CD14-positive monocyte (primary cell): ENCODE measurements at regions not wholly inside any gene's neighbourhood (a gene's known extent, or its start where the extent isn't known, plus 50 kb on each side); places are given as distances from the start of the nearest gene placed in this dataset.

Source experiments
- DNase-seq, 3 donors: peaks; one replicate each; pipeline ENCODE4 v3.0.0-alpha.2; 2011 to 2022
- H2AFZ ChIP-seq: 2 replicates; pipeline ENCODE4 v1.6.0; 2012; ENCODE audit warnings: mild to moderate bottlenecking, low read depth, low read length, inconsistent platforms; ENCODE audit not compliant: insufficient read depth, poor library complexity, severe bottlenecking
- H3K27ac ChIP-seq, 2 donors: 1 replicate in 1 of 2; 2 replicates in 1 of 2; pipeline ENCODE4 v1.5.1; 2012 to 2013; ENCODE audit warnings: low read length in 2 of 2, control low read depth in 1 of 2, inconsistent platforms in 1 of 2, low read depth in 1 of 2, mild to moderate bottlenecking in 1 of 2
- H3K27me3 ChIP-seq, 2 donors: one replicate each; pipeline versions ENCODE4 v1.6.0 to v1.6.1; 2011 to 2013; ENCODE audit warnings: low read length in 2 of 2; ENCODE audit not compliant: control insufficient read depth in 2 of 2, insufficient read depth in 2 of 2
- H3K36me3 ChIP-seq, 2 donors: replicated peaks in 1 of 2; 1 replicate in 1 of 2; 2 replicates in 1 of 2; pipeline versions ENCODE4 v1.5.1 to v1.6.1; 2012 to 2013; ENCODE audit warnings: low read length in 2 of 2, control low read depth in 1 of 2, inconsistent platforms in 1 of 2, mild to moderate bottlenecking in 1 of 2; ENCODE audit not compliant: insufficient read depth in 2 of 2, control insufficient read depth in 1 of 2
- H3K4me1 ChIP-seq, 2 donors: 1 replicate in 1 of 2; 2 replicates in 1 of 2; pipeline versions ENCODE4 v1.5.1 to v1.6.1; 2012 to 2013; ENCODE audit warnings: low read length in 2 of 2, control low read depth in 1 of 2, inconsistent platforms in 1 of 2, mild to moderate bottlenecking in 1 of 2, moderate library complexity in 1 of 2; ENCODE audit not compliant: insufficient read depth in 2 of 2, control insufficient read depth in 1 of 2
- H3K4me2 ChIP-seq: replicated peaks from 2 replicates; pipeline ENCODE3; 2012; ENCODE audit warnings: low read length, moderate library complexity, mild to moderate bottlenecking; ENCODE audit not compliant: poor library complexity, severe bottlenecking; ENCODE audit errors: extremely low read depth
- H3K4me3 ChIP-seq, 3 experiments: fragments of 200-600 bp in 1 of 3; sonication (generic) in 1 of 3; replicated peaks in 1 of 3; 1 replicate in 2 of 3; 2 replicates in 1 of 3; pipeline ENCODE4 v1.5.1; 2011 to 2013; ENCODE audit warnings: low read length in 3 of 3, mild to moderate bottlenecking in 3 of 3, control low read depth in 2 of 3, low read depth in 2 of 3, inconsistent platforms in 1 of 3, moderate library complexity in 1 of 3
- H3K79me2 ChIP-seq: 2 replicates; pipeline ENCODE4 v1.6.0; 2012; ENCODE audit warnings: mild to moderate bottlenecking, control low read depth, inconsistent platforms, low read length, moderate library complexity; ENCODE audit not compliant: insufficient read depth
- H3K9ac ChIP-seq: 2 replicates; pipeline ENCODE4 v1.6.0; 2017; ENCODE audit warnings: low read length, mild to moderate bottlenecking; ENCODE audit not compliant: insufficient read depth, poor library complexity, severe bottlenecking
- H3K9me3 ChIP-seq, 2 donors: replicated peaks in 1 of 2; 1 replicate in 1 of 2; 2 replicates in 1 of 2; pipeline versions ENCODE4 v1.5.1 to v1.6.1; 2012 to 2013; ENCODE audit warnings: low read length in 2 of 2, control low read depth in 1 of 2; ENCODE audit not compliant: control insufficient read depth in 1 of 2, insufficient read depth in 1 of 2
- H4K20me1 ChIP-seq: 2 replicates; pipeline ENCODE4 v1.6.0; 2012; ENCODE audit warnings: mild to moderate bottlenecking, low read length, control low read depth, moderate library complexity; ENCODE audit not compliant: insufficient read depth
- H3K27ac Mint-ChIP-seq, 7 donors: one replicate each; pipeline ENCODE4 v1.8.0; 2020; ENCODE audit warnings: mild to moderate bottlenecking in 7 of 7, mixed read lengths in 7 of 7, moderate library complexity in 6 of 7, inconsistent platforms in 2 of 7
- H3K27me3 Mint-ChIP-seq, 3 donors: one replicate each; pipeline ENCODE4 v1.8.0; 2021 to 2022; ENCODE audit warnings: low read depth in 3 of 3, mild to moderate bottlenecking in 3 of 3, mixed read lengths in 3 of 3, moderate library complexity in 3 of 3, inconsistent platforms in 1 of 3
- H3K36me3 Mint-ChIP-seq, 2 donors: one replicate each; pipeline ENCODE4 v1.8.0; 2020; ENCODE audit warnings: mixed read lengths in 2 of 2, inconsistent platforms in 1 of 2, mild to moderate bottlenecking in 1 of 2
- H3K4me1 Mint-ChIP-seq: one replicate; pipeline ENCODE4 v1.8.0; 2020; ENCODE audit warnings: mild to moderate bottlenecking, mixed read lengths
- H3K4me3 Mint-ChIP-seq, 2 donors: one replicate each; pipeline ENCODE4 v1.8.0; 2020; ENCODE audit warnings: mild to moderate bottlenecking in 2 of 2, mixed read lengths in 2 of 2, moderate library complexity in 1 of 2
- H3K9me3 Mint-ChIP-seq, 7 donors: one replicate each; pipeline ENCODE4 v1.8.0; 2020 to 2022; ENCODE audit warnings: mixed read lengths in 7 of 7, mild to moderate bottlenecking in 6 of 7, moderate library complexity in 6 of 7, inconsistent platforms in 2 of 7
- CTCF ChIP-seq: fragments of 200-600 bp; IDR thresholded peaks from one replicate; pipeline ENCODE4 v1.8.0; 2022; ENCODE audit warnings: antibody characterized with exemption, mild to moderate bottlenecking
- WGBS: methylation state at CpG from one replicate; pipeline ENCODE4 v1.1.5; 2013; ENCODE audit warnings: missing lambda C conversion rate; ENCODE audit not compliant: insufficient coverage; 5-methylcytosine and 5-hydroxymethylcytosine counted together
- intact Hi-C, 2 donors: fragments of 100-400 bp; cut with micrococcal nuclease; formaldehyde crosslinking; loops; one replicate each; pipeline versions ENCODE4 v1.15.0 to v1.15.1; 2023

GRCh38 chr5:172549696-172550095, 91.4 kb upstream of the NEURL1B start:
- Histone ChIP-seq H4K20me1 (no peaks in the 10 kb centered on the region), H3K27ac (no peak overlapping the region), H3K9me3 (no peaks in the 10 kb centered on the region), H2AFZ (no peak overlapping the region), H3K4me1 (peaks cover 5 to 6% of the 10 kb centered on the region in 2 donors), H3K4me2 (no peak overlapping the region), H3K36me3 (no peaks in the 10 kb centered on the region), H3K9ac (no peak overlapping the region), H3K27me3 (no peaks in the 10 kb centered on the region), H3K79me2 (no peaks in the 10 kb centered on the region), H3K4me3 (no peak overlapping the region)
- DNase-seq = no peak
- Mint-ChIP-seq H3K4me1 (peaks cover 8% of the 10 kb centered on the region), H3K27me3 (peaks cover 1 to 7% (median 7%) of the 10 kb centered on the region in 3 donors), H3K36me3 (no peaks in the 10 kb centered on the region), H3K4me3 (no peak overlapping the region), H3K9me3 (peaks cover 0 to 1% (median 0%) of the 10 kb centered on the region in 7 donors), H3K27ac (peak overlapping the region in 1 of 7 donors; percentile 57)
- WGBS = 90% methylated on average over 11 of the region's 13 CpGs
- no peak for TF ChIP-seq CTCF
- intact Hi-C loops = no loop called here

DNA sequence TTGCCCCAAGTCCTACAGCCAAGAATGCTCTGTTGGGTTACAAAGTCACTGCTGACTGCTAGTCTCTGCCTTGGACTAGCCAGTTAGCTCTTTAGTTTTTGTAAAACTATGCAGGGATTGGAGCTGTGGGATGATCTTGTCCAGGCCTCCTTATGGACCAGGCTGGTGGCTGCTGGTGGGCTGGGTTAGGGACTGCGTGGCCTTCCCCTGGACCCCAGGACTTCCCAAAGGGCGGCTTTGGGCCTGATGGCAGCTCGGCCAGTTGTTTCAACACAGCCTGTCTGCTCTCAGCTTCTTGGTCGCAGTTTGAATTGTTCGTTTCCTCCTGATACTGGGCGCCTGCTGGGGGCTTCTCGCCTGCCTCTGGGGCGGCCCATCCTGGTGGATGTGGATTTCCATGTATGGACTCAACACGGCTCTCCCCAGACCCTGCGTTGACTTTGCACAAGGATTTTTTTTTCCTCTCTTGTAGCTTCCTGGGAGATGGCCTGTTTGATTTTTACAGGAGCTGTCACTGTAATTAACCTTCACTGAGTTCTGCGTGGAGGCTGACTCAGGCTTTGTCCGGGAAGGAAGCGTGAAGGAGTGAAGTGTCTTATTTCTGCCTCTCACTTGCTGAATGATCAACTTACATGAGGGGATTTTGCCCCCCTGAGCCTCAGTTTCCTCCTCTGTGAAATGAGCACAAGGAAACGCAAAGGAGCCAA, 91.9 kb upstream of the NEURL1B start:
- H3K36me3 ChIP-seq = no peaks in the 10 kb centered on the region
- Mint-ChIP-seq H3K27ac (no peak overlapping the region), H3K36me3 (no peaks in the 10 kb centered on the region), H3K27me3 (peaks cover 1 to 7% (median 5%) of the 10 kb centered on the region in 3 donors), H3K4me1 (peaks cover 8% of the 10 kb centered on the region), H3K4me3 (no peak overlapping the region), H3K9me3 (peaks cover 0 to 1% (median 0%) of the 10 kb centered on the region in 7 donors)
- no peaks in the 10 kb centered on the region for H3K27me3 ChIP-seq
- H4K20me1 ChIP-seq = no peaks in the 10 kb centered on the region
- H3K27ac ChIP-seq = no peak overlapping the region
- WGBS = 92% methylated on average over 11 of the region's 14 CpGs
- intact Hi-C loops = no loop called here
- H2AFZ ChIP-seq = no peak overlapping the region
- H3K4me1 ChIP-seq = peaks cover 5 to 6% of the 10 kb centered on the region in 2 donors
- H3K79me2 ChIP-seq = no peaks in the 10 kb centered on the region
- no peak overlapping the region for H3K4me3 ChIP-seq
- DNase-seq = no peak
- no peak for TF ChIP-seq CTCF
- H3K9ac ChIP-seq = no peak overlapping the region
- no peaks in the 10 kb centered on the region for H3K9me3 ChIP-seq
- H3K4me2 ChIP-seq = no peak overlapping the region
